DLD1 (cell line): ENCODE measurements at regions not wholly inside any gene's neighbourhood (a gene's known extent, or its start where the extent isn't known, plus 50 kb on each side); places are given as distances from the start of the nearest gene placed in this dataset.
"Not testable (repeated sequence)": the region's sequence is repeated elsewhere in the genome, so short reads cannot be mapped to it uniquely, and the experiment has no call there.

Experiments used
- in situ Hi-C: cut with HindIII; loops from 2 replicates; pipeline ENCODE4 v1.10.0; 2017; ENCODE audit warnings: low sequenced_read_pairs

- in situ Hi-C loops: no loop called here
Observed at GRCh38 chr15:87489902-87490665, 766.5 kb downstream of the NTRK3 start.

GRCh38 chr15:87489456-87489855 is 767.1 kb downstream of the NTRK3 start:
- in situ Hi-C loops: no loop called here

GRCh38 chr15:87487484-87487883 is 769.1 kb downstream of the NTRK3 start:
- in situ Hi-C loops: no loop called here

GRCh38 chr15:87483468-87483867 is 773.1 kb downstream of the NTRK3 start:
- in situ Hi-C loops: no loop called here

GRCh38 chr15:87481126-87481525 is 775.4 kb downstream of the NTRK3 start:
- in situ Hi-C loops: no loop called here

- in situ Hi-C loops: no loop called here
Observed at GRCh38 chr15:87478687-87479072, 777.9 kb downstream of the NTRK3 start.

GRCh38 chr15:87477737-87478686 is 778.5 kb downstream of the NTRK3 start:
- in situ Hi-C loops: no loop called here

GRCh38 chr15:87477026-87477425 is 779.5 kb downstream of the NTRK3 start:
- in situ Hi-C loops: no loop called here

- in situ Hi-C loops: no loop called here
Observed at GRCh38 chr15:87470923-87471322, 785.6 kb downstream of the NTRK3 start.

- in situ Hi-C loops: not testable (repeated sequence)
Observed at GRCh38 chr15:87463956-87464355, 792.6 kb downstream of the NTRK3 start.

- in situ Hi-C loops: no loop called here
Observed at GRCh38 chr15:87461631-87462030, 794.9 kb downstream of the NTRK3 start.

GRCh38 chr15:87454860-87455259 is 801.7 kb downstream of the NTRK3 start:
- in situ Hi-C loops: no loop called here

- in situ Hi-C loops: no loop called here
Observed at GRCh38 chr15:87450314-87450713, 806.2 kb downstream of the NTRK3 start.

GRCh38 chr15:87439090-87439489 is 817.4 kb downstream of the NTRK3 start:
- in situ Hi-C loops: no loop called here

- in situ Hi-C loops: no loop called here
Observed at GRCh38 chr15:87433871-87434270, 822.7 kb downstream of the NTRK3 start.

GRCh38 chr15:87429754-87430153 is 826.8 kb downstream of the NTRK3 start:
- in situ Hi-C loops: no loop called here

GRCh38 chr15:87420017-87420416 is 836.5 kb downstream of the NTRK3 start:
- in situ Hi-C loops: no loop called here

GRCh38 chr15:87419344-87419743 is 837.2 kb downstream of the NTRK3 start:
- in situ Hi-C loops: no loop called here

GRCh38 chr15:87416591-87417257 is 839.8 kb downstream of the NTRK3 start:
- in situ Hi-C loops: no loop called here

- in situ Hi-C loops: no loop called here
Observed at GRCh38 chr15:87408902-87409301, 847.6 kb downstream of the NTRK3 start.

- in situ Hi-C loops: no loop called here
Observed at GRCh38 chr15:87403973-87404372, 852.6 kb downstream of the NTRK3 start.
